Fibroblast of peridontal ligament (primary cell): ENCODE measurements at regions not wholly inside any gene's neighbourhood (a gene's known extent, or its start where the extent isn't known, plus 50 kb on each side); places are given as distances from the start of the nearest gene placed in this dataset.
"Not testable (repeated sequence)": the region's sequence is repeated elsewhere in the genome, so short reads cannot be mapped to it uniquely, and the experiment has no call there.

Experiments
- DNase-seq: peaks from one replicate; pipeline ENCODE4 v3.0.0-alpha.2; 2010; ENCODE audit errors: extremely low read depth

DNA sequence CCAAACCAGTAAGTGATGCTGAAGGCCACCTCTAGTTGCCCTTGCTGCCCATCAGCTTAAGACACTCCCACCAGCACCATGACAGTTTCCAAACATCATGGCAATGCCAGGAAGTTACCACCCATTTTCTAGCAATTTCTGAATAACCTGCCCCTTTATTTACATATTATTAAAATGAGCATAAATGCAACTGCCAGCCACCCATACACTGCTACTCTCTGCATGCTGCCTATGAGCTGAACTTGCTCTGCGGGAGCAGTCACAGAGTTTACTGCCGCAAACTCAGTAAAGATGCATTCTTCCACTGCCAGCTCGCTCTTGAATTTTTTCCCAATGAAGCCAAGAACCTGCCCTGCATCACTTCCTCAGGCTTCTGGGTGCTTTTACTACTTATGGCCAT, 212.6 kb downstream of the SH2D4B start:
- no peak for DNase-seq

DNA sequence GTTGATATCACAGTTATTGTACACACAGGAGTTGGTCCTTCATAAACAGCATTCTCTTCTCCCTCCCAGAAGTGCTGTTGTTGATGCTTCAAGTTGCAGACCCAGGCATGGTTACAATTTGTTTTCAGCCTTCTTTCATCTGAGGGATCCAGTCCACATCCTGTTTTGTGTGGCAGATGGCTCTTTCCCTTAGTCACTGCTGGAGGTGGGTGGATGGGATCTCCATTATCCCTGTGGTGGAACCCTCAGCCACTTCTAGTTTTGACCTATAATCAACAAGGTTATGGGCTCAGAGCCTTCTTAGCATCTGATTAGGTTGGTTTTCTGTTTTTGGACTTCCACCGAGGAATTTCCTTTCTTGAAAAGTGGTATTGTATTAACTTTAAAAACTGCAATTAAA, 214.2 kb downstream of the SH2D4B start:
- no peak for DNase-seq

- DNase-seq, result no peak
Measured at GRCh38 chr10:80753612-80754011, 215.9 kb downstream of the SH2D4B start.

- DNase-seq, result no peak
Measured at GRCh38 chr10:80755893-80756292, 218.2 kb downstream of the SH2D4B start.

DNA sequence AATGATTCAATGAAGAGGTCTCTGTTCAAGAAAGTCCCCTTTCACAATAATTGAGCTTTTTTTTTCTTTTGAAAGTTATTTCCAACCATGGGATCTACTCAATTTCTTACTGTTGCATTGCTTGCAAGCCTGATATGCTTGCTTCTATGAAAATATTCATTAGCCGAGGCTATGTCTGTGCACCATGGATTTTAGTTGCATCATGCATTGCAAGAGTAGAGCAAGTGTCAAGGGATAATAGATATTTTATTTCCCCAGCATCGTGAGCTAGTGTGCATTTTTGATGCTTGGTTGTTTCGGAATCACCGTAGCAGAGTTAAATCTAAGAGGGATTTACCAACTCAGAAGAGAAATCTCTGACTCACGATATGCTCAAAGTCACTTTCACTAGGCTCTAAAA, 222.0 kb downstream of the SH2D4B start:
- no peak for DNase-seq

GRCh38 chr10:80760914-80761371, 223.2 kb downstream of the SH2D4B start:
- DNase-seq, result no peak

DNA sequence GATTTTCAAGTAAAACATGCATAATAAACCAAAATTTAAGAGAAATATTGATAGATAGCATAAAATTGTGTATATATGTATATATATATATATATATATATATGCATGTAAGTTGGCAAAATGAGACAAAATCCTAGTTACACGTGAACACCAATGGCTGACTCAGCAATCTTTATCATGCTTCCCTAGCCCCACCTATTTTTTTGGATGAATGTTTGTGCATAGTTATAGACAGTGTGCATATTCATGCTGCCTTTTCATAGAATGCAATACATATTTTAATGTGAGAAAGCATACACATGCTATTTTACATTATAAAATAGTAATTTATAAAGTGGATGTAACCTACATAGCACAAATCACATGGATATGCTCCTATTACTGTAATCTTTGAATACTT, 230.3 kb downstream of the SH2D4B start:
- no peak for DNase-seq

DNA sequence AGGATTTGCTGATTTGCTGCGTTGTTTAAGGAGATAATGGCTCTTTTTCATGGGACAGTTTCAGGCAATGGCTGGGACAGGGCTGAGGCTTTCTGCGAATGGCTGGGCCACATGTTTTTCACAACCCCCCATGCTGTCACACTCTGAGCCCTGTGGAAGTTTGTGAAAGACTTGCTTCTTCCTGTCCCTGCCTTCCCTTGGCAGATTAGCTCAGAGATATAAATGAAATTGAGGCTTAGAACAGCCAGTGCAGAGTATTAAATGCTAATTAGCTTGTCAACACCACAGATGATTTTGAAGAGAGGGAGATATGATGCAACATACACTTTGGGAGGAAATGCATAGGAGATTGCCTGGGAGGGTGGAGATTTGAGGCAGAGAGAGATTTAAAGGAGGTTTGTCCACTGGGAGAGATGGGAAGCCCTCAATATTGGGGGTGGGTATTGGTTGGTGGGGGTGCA, 232.0 kb downstream of the SH2D4B start:
- no peak for DNase-seq

DNA sequence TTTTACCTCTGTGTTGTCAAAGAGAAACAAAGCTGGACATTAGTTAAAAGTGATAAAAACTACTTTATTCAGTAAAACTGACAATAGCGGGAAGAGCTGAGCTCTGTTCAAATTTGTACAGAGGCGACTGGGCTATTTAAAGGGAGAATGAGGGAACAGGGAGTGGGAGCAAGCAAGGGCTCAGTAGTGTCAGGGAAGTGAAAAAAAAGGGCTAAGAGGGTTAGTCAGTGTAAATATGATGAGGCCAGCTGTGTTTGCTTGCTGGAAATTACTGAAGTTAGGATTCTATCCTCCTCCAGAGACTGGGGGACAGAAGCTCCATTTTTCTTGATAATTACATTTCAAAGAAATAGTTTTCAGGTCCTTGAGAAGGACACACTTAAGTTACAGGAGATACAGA, 232.5 kb downstream of the SH2D4B start:
- no peak for DNase-seq

- no peak for DNase-seq
Measured at GRCh38 chr10:80771285-80771684, 233.6 kb downstream of the SH2D4B start.

DNA sequence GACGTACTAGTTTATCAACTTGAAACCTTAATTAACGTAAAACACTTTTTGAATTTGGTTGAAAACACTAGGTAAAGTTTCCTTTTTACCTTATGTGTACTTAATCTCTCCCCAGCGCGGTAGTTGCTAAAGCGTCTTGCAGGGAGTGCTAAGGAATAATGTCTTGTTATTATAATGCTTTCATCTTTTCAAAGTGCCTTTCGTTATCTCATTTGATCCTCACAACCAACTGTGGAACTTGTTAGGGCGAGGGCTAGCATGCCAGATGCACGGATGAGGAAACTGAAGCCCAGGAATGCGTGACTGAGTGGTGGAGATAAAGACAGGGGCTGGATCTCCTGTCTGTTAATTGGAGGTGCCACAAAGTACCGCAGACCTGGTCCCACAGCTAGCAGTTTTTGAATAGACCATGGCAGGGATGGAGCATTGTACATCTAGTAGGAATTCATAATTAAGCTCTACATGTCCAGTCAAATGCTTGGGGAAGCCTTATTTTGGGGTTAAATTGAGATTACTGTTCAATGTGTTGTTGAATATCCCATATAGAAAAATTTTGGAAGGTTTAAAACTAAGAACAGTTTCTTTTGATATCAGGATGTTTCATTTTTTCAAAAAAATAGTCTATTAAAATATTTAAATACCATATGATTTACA, 234.3 kb downstream of the SH2D4B start:
- DNase-seq, result no peak

DNA sequence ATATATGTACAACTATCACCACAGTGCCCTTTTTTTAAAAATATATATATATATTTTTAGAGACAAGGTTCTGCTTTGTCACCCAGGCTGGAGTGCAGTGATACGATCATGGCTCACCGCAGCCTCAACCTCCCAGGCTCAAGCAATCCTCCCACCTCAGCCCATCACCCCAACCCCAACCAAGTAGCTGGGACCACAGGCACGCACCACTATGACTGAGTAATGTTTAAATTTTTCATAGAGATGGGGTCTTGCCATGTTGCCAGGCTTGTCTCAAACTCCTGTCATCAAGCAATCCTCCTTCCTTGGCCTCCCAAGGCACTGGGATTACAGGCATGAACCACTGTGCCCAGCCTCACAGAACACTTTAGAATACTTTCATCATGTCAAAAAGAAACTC, 234.9 kb downstream of the SH2D4B start:
- no peak for DNase-seq

DNA sequence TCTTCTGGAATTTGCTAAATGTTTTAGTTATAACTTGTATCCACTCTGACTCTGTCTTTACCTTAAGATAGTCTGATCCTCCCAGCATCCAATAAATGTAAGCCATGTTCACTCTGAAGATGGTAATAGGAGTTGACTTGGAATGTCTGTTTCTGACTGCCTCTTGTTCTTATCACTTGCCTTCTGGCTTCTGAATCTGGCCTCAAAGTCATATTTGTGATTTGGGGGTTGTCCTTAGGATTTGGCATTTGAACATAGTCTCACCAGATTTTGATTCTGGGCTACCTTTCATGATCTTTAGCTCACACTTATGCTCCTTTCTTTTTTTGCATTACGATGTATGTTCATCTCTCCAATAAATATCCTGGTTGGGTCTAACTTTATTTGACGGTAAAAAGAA, 247.0 kb downstream of the SH2D4B start:
- no peak for DNase-seq

GRCh38 chr10:80786322-80786721, 248.6 kb downstream of the SH2D4B start:
- no peak for DNase-seq

GRCh38 chr10:80787952-80788351, 250.2 kb downstream of the SH2D4B start:
- DNase-seq, result no peak

GRCh38 chr10:80794994-80795393, 257.3 kb downstream of the SH2D4B start:
- DNase-seq, result no peak

GRCh38 chr10:80805343-80806020, 267.8 kb downstream of the SH2D4B start:
- DNase-seq, result no peak

DNA sequence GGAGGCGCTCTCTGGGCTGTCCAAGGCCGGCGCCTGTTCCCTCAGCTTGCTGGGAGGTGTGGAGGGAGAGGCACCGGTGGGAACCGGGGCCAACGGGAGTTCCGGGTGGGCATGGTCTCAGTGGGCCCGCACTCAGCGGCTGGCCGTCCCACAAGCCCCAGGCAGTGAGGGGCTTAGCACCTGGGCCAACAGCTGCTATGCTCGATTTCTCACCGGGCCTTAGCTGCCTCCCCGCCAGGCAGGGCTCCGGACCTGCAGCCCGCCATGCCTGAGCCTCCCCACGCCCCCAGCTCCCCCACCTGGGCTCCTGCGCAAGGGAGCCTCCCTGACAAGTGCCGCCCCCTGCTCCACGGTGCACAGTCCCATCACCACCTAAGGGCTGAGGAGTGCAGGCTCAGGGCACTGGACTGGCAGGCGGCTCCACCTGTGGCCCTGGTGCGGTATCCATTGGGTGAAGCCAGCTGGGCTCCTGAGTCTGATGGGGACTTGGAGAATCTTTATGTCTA, 276.5 kb downstream of the SH2D4B start:
- no peak for DNase-seq

- DNase-seq, result no peak
Measured at GRCh38 chr10:80829151-80829550, 291.4 kb downstream of the SH2D4B start.

- DNase-seq, result no peak
Measured at GRCh38 chr10:80829562-80829961, 291.9 kb downstream of the SH2D4B start.

GRCh38 chr10:80832693-80833092, 295.0 kb downstream of the SH2D4B start:
- DNase-seq, result not testable (repeated sequence)

DNA sequence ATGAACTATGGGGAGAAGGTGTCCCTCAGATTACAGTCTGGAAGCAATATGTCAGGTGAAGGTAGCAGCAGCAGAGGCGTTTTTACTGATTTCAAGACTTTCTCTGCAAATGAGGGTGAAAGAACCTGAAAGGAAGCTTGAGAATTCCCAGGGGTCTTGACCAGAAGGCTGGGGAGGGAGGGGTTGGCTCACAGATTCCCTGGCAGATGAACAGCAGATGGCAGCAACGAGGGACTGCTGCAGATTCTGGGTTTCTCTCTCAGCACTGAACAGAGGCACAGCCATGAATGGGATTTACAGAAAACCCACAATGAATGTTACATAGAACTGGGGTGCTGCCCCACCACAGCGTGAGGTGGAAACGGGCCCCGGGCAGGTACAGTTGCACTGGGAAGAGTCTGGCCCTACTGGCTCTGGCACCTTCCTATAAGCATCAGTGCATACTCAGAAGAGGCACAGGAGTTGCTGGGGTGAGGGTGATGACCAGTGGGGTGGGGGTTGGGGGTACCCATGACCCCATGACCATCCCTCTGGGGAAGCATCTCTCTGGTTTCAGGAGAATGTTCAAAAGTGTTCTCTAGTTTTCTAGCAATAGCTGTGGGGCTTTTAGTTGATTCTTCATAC, 317.8 kb downstream of the SH2D4B start:
- no peak for DNase-seq

GRCh38 chr10:80856186-80856585, 318.5 kb downstream of the SH2D4B start:
- DNase-seq, result no peak
